ELR (cell line): ENCODE measurements at regions not wholly inside any gene's neighbourhood (a gene's known extent, or its start where the extent isn't known, plus 50 kb on each side); places are given as distances from the start of the nearest gene placed in this dataset.

Experiments used
- DNase-seq: peaks from one replicate; pipeline ENCODE4 v3.0.0-alpha.2; 2015; ENCODE audit warnings: low read depth

- no peak for DNase-seq
Measured at GRCh38 chr6:165876588-165876987, 213.5 kb upstream of the PDE10A start.

GRCh38 chr6:165875946-165876345 lies 212.9 kb upstream of the PDE10A start:
- DNase-seq, result no peak

GRCh38 chr6:165873976-165874375 lies 210.9 kb upstream of the PDE10A start:
- no peak for DNase-seq

- DNase-seq, result no peak
Measured at GRCh38 chr6:165872811-165873210, 209.8 kb upstream of the PDE10A start.

GRCh38 chr6:165872311-165872710 lies 209.3 kb upstream of the PDE10A start:
- no peak for DNase-seq

GRCh38 chr6:165871571-165871970 lies 208.5 kb upstream of the PDE10A start:
- no peak for DNase-seq

GRCh38 chr6:165869526-165869925 lies 206.5 kb upstream of the PDE10A start:
- no peak for DNase-seq

- no peak for DNase-seq
Measured at GRCh38 chr6:165864925-165865324, 201.9 kb upstream of the PDE10A start.

- no peak for DNase-seq
Measured at GRCh38 chr6:165864218-165864617, 201.2 kb upstream of the PDE10A start.

GRCh38 chr6:165863801-165864200 lies 200.8 kb upstream of the PDE10A start:
- no peak for DNase-seq

- no peak for DNase-seq
Measured at GRCh38 chr6:165862813-165863212, 199.8 kb upstream of the PDE10A start.

GRCh38 chr6:165861226-165861625 lies 198.2 kb upstream of the PDE10A start:
- DNase-seq, result no peak

- no peak for DNase-seq
Measured at GRCh38 chr6:165858586-165858985, 195.5 kb upstream of the PDE10A start.

- no peak for DNase-seq
Measured at GRCh38 chr6:165855856-165856255, 192.8 kb upstream of the PDE10A start.

- no peak for DNase-seq
Measured at GRCh38 chr6:165854863-165855593, 192.0 kb upstream of the PDE10A start.

GRCh38 chr6:165854061-165854862 lies 191.2 kb upstream of the PDE10A start:
- no peak for DNase-seq

- DNase-seq, result no peak
Measured at GRCh38 chr6:165852676-165853075, 189.6 kb upstream of the PDE10A start.

- peak; percentile 40 for DNase-seq
Measured at GRCh38 chr6:165850434-165851019, 187.5 kb upstream of the PDE10A start.

- no peak for DNase-seq
Measured at GRCh38 chr6:165849534-165850430, 186.7 kb upstream of the PDE10A start.

- DNase-seq, result no peak
Measured at GRCh38 chr6:165848086-165848426, 185.0 kb upstream of the PDE10A start.

GRCh38 chr6:165847407-165848085 lies 184.5 kb upstream of the PDE10A start:
- DNase-seq, result no peak
